NCI-H345 treated with DMSO at 0.1 percent for 48 hours (cell line): ENCODE measurements at regions not wholly inside any gene's neighbourhood (a gene's known extent, or its start where the extent isn't known, plus 50 kb on each side); places are given as distances from the start of the nearest gene placed in this dataset.
"Not testable (repeated sequence)": the region's sequence is repeated elsewhere in the genome, so short reads cannot be mapped to it uniquely, and the experiment has no call there.

Source experiments
- DNase-seq: peaks from one replicate; lab custom pipeline; 2025; ENCODE audit not compliant: unreplicated experiment; lab: John Stamatoyannopoulos, UW

DNA sequence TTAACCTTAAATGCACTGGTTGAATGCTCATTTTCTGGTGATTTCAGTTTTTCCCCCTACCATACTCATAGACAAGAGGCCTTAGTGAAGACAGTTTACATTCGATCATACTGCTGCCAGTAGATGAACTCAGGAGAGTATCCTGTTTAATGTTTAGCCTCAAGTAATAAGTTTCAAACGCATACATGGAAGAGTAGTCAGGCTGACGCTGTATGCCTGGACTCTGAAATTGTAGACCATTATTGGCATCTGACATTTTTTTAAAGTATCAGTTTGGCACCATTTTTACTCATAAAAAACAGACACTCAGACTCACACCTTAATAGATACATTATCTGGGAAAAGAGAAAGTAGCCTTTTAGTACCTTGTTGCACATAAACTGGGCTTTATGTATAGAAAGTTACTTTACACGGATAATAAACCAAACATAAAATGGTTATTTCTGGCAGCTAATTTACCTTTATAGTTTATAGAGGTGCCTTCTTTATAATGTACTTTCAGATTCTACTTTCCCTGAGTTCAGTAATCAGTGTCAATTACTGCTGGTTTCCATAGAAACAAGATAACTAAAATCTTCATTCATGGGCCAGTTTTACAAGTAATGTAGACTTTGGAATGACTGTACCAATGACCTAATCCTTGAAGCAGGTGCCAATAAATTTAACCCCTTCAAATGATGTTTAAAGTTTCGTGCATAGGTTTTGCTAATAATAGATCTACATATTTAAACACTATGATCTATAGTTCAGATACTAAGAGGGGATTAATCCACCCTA is 183.8 kb upstream of the ITGA1 start:
- DNase-seq = no peak

DNA sequence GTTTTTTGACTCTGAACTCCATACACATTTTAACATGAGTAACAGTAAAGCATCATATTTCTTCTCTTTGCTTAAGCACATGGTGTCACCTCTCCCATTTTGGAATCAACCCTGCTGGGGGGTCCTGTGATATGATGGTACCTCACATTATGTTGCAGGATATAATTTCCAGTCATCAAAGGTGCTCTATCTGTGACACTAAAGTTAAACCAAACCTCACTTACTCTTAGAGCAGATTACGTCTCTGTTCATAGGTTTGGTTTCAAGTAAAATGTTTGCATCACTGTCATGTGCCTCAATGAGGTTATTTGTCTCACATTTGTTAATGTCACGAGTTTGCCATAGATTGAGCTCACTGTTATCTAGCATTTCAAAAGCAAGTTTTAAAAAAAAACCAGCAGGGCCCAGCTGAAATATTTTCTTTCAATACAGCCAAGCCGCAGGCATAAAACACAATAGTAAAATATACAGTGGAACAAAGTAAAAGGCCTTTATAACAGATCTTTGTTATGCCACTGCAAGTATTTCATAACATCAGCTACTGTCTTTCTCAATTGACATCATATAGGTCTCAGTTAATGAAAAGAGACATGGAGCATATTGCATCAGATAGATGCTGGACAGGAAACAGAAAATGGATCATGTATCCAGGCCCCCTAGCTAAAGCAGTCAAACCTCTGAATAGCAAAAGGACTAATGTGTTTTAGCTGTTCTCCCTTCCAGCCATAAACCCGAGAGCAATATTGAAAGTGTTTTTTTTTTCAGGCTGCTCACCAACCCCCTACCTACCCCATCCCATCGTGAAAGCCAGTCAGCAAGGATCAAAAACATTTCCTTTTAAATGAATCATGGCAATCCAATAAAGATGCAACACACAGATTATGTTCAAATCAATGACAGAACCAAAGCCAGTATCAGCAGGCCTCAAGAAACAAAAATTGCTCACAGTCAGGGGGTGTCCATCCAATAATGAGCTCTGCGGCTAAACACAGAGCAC is 182.1 kb upstream of the ITGA1 start:
- DNase-seq = no peak

DNA sequence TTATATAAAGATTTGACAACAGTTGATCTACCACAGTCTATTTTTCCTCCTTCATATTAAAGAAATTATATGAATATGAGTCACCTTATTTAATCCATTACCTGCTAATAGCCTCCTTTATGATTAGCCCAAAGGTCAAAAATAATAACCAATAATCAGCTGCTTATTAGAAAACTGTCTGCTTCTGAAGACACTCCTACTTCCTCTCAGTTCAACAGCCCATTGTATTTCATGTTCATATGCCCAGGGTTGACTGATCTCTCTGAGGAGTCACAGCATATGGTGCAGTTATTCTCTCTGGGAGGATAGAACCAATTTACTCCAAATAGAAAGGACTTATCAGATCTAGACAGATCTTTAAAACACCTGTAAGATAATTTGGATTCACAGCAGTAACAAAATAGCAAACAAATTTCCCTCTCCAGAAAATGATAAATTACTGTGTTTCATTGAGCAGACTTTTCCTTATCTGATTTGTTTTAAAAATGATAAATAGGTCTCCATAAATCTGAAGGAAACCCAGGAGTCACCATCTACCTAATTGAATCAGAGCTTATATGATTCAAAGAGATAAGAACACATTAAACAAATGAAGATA is 180.4 kb upstream of the ITGA1 start:
- no peak for DNase-seq

DNA sequence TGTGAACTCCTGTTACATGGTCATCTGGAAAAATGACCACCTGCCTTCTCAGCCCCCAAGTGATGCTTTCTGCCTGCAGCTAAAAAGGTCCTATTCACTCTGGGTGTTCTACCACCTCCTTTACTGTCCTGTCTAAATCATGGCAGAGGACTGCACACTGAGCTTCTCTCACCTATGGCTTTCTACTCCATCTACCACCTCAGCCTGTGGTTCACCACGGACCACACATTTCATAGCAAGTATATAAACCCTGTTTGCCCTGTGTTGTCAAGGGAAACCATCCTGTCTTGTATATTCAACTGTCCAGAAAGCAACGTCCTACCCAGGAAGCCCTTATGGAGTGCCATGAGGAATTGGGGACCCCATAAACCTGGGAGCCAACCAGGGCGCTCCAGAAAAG is 167.4 kb upstream of the ITGA1 start:
- DNase-seq = no peak

DNA sequence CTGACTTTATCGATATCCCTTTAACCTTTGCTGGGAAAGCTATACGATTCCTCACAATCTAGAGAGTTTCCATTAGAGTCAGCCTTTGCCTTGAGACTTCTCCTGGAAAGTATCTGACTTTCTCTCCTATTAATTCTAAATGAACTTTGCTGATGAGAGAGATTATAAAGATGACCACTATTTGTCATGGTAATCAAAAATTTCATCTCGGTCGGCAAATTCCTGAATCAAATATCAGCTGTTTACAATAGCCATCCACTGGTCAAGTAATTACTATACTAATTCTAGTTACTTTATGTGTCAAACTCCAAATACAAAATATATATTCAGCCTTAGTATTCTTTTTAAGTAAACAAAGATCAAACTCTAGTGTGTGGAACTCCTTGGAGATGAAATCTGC is 164.4 kb upstream of the ITGA1 start:
- no peak for DNase-seq

DNA sequence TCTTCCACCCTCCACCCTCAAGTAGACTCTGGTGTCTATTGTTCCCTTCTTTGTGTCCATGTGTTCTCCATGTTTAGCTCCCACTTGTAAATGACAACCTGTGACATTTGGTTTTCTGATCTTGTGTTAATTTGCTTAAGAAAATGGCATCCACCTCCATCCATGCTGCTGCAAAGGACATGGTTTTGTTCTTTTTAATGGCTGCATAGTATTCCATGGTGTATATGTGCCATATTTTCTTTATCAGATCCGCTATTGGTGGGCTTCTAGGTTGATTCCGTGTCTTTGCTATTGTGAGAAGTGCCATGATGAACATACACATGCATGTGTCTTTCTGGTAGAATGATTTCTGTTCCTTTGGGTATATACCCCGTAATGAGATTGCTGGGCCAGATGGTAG is 163.4 kb upstream of the ITGA1 start:
- no peak for DNase-seq

DNA sequence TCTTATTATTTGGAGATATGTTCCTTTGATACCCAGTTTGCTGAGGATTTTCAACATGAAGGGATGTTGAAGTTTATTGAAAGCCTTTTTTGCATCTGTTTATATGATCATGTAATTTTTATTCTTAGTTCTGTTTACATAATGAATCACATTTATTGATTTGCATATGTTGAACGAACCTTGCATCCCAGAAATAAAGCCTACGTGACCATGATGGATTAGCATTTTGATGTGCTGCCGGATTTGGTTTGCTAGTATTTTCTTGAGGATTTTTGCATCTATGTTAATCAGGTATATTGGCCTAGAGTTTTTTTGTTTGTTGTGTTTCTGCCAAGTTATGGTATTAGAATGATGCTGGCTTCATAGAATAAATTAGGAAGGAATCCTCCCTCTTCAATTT is 161.4 kb upstream of the ITGA1 start:
- DNase-seq = no peak

DNA sequence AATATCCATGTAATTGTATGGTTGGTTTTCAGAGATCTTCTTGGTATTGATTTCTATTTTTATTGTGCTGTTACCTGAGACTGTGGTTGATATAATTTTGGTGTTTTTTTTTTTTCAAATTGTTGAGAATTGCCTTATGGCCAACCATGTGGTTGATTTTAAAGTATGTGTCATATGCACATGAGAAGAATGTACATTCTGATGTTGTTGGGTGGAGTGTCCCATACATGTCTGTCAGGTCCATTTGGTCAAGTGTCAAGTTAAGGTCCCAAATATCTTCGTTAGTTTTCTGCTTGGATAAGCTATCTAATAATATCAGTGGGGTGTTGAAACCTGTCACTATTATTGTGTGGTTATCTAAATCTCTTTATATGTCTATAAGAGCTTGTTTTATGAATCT is 160.0 kb upstream of the ITGA1 start:
- no peak for DNase-seq

DNA sequence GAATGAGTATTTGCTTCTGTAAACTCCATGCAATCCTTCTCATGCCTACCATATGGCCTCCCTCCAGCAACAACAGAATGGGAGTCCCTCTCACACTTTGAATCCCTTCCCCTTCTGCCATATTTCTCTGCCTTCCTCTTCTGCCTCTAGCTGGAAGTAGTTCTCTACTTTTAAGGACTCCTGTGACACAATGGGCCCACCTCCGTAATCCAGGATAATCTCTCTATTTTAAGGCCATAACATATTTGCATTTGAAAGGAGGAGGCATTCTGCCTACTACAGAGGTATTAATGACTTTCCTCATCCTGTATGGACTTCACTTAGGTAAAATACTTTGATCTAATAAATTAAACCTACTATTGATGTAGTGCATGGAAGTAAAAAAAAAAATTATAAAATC is 155.4 kb upstream of the ITGA1 start:
- DNase-seq = no peak

DNA sequence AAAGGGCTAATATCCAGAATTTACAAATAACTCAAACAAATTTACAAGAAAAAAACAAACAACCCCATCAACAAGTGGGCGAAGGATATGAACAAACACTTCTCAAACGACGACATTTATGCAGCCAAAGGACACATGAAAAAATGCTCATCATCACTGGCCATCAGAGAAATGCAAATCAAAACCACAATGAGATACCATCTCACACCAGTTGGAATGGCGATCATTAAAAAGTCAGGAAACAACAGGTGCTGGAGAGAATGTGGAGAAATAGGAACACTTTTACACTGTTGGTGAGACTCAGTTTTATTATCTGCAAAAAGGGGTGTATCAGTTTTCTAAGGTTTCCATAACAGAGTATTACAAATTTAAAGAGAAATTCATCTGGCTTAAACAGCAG is 153.5 kb upstream of the ITGA1 start:
- DNase-seq = not testable (repeated sequence)

DNA sequence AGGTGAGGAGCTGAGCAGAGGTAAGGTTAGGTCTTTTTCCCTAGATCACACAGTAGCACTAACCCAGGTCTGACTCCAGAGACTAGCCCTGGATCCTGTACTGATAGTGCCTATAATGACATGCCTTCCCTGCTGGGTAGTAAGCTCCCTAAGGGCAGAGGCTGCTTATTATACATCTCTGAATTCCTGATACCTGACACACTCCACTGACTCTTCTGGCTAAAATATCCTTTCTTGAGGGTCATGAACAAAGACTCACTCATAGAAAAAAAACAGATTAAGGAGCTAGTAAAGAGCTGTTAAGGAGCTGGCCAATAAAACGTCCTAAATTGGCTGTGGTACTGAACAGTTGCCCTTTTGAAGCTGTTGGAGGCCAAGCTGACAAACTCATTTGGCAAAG is 149.0 kb upstream of the ITGA1 start:
- DNase-seq = no peak

DNA sequence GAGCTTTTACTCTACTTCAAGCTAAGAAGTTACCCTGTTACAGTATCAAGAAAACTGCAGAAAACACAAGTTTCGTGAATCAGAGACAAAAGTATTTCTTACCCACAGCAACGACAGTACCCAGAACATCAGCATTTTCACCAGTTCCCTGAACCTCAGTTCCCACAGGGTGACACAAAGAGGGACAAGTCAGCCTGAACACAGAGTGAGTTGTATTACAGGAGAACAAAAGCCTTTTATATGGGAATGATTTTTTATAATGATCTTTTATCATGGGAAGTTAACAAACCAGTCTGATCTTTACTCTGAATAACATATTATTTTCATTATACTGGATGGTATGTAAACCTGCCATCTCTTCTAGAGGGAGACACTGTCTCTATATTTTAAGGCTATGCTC is 139.0 kb upstream of the ITGA1 start:
- no peak for DNase-seq

DNA sequence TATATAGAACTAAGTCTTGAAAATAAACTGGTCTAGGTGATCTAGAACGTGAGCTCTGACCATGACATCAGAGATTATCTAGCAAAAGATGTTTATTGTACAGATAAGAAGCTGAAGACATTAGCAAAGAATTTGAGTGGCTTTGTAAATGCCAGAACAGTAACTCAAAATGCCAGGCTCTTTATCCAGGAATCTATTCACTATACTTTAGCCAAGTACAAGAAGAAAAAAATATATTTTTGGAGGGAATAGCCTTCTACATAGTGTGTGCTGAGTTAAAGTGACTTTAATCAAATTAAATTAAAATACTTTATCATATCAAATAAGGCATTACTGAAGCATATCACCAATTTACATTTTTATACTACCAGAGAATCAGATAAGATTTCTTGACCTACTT is 132.6 kb upstream of the ITGA1 start:
- no peak for DNase-seq

DNA sequence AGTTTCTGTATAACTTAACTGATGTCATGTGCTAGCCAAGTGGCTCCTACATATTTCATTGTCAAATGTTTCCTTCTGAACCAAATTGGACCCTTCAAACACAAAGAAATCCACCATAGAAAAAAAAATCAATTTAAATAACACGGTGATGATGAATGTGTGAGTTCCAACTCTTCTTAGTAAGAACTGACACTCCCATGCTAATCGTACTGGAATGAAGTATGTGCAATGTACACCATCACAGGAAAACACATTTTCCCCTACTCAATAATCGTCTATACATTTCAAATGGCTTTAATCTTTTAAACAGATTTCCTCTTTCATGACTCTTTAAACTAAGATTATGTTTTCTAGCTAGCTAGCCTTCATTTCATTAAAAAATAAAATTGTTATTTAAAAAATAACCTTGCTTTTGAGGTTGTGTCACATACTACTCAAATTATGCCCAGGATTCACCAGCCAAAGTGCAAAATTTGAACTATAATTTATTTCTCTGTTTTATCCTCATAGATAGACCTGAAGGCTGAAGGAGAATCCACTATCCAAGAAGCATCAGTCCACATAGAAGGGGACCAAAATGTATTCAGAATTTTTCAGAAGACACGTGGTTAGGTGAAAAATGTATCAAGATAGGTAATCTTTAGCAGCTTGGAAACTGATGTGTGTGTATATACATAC is 131.0 kb upstream of the ITGA1 start:
- no peak for DNase-seq

DNA sequence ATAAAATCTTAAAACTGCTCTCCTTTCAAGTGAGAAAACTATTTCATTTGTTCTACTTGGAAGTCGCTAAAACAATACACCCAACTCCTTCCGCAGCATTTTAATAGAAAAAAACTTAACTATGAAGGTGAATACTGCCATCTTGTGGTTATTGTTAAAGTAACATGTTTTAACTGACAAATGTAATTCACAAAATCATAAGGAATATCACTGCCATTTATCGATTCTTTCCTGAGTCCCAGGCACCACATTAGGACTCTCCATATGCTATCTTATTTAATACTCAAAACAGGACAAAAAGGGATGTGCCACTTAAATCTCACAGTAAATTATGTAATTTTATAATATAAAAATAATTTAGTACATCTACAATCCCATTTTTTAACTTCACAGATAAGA is 130.5 kb upstream of the ITGA1 start:
- DNase-seq = peak; percentile 77

DNA sequence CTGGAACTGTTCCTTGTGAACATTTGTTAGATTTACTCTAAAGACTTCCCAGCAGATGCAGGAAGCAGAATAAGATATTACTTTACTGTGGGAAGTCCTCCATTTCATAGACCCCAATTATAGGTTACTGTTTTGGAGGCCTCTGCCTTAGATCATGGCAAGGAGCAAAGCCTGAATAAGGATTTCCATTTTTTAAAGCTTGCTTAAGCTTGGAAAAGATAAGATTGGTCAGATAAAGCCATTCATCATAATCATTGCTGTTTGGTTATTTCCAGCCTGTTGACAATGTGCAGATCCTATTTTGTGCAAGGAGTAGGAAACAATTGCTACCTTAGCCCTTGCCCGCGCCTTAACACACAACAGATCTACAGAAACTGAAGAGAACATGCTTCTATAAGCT is 129.5 kb upstream of the ITGA1 start:
- no peak for DNase-seq

DNA sequence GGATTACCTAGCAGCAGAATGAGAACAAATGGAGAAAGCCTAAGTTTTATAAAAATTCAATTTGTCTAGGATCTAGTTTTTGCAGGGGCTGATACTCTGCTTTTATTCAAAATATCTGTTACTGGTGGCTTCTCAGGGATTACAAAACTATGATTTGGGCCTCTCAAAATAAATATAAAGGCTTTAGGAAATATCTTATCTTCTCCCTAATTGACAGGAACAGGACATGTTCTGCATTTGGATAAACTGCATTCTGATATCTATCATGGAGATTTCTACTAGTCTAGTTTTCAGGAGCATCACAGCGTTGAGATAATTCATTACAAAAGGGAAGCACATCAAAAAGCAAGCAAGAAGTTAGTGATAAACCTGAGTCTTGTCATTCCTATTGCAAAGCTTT is 127.1 kb upstream of the ITGA1 start:
- DNase-seq = no peak

DNA sequence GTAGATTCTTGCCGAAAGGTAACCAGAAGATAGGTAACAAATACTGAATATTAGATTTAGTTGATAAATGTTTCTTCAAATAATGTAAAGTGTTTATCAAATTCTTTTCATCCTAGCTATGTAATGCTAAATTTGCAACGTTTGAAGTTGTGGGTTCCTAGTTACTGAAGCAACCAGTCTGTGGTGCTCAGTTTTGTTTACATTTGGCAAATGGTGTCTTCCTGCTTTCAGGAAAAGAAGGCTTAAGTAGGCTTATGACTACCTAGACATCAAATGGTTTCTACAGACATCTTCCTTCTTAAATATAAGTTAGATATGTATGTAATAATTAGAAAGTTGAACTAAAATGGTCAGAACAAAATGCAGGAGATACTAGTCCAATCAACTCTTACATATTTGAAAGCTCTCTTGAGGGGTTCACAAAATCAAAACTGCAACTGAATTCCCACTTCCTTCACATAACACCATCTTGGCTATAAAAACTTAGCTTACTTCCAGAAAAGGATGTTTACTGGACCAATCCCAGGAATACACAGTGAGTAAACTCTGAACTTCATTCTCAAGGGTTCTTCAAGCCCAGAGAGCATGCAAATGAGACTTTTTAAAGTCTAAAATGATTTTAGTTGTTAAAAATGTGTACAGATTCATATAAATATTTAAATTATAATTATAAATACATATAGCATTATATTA is 125.7 kb upstream of the ITGA1 start:
- no peak for DNase-seq

DNA sequence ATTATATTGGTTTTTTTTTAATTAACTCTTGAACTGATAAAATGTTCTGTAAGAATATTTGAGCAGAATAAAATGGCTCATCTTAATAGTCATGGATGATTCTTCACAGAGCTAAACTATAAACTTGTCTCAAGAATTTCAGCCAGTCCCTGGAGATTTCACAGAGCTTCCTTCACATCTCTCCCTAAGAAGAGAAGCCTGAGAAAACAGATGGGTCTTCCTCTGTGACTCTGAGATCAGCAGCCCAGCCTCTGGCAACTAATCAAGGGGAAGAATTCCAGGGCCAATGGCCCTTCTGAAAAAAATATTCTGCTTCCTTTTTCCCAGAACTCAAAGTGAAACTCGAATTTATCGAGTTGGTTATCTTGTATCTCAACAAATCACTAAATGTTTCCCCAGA is 122.2 kb upstream of the ITGA1 start:
- DNase-seq = no peak

DNA sequence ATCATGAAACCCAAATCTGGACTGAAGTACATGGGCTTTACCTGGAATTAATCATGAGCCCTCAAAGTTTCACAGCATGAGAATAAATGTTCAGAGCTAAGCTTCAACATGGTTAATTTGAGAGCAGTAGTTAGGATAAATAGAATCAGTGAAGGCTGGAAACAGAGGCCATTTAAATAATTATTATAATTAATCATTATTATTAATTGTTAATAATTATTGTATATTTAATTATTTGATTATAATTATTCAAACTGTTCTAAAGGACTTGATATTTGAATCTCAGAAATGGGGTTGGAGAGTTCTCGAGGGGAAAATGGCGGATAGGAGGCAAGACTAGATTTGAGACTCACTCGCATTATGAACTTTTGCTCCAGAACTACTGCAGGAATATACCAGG is 119.6 kb upstream of the ITGA1 start:
- DNase-seq = no peak
